ENCODE measurements at regions not wholly inside any gene's neighbourhood (a gene's known extent, or its start where the extent isn't known, plus 50 kb on each side); places are given as distances from the start of the nearest gene placed in this dataset.

GRCh38 chr4:170281027-170281426 is 191.3 kb upstream of the AADAT start:
- TF ChIP-seq CTCF (IDR thresholded peaks at IDR 0.05) = no peak
- TF ChIP-seq POLR2A (IDR thresholded peaks at IDR 0.05) = no peak
- TF ChIP-seq POLR2AphosphoS5 (IDR thresholded peaks at IDR 0.05) = no peak
- no peak for TF ChIP-seq EP300 (IDR thresholded peaks at IDR 0.05)

All from gastroesophageal sphincter (tissue), 3 donors.